Erythroblast (primary cell): ENCODE measurements at regions not wholly inside any gene's neighbourhood (a gene's known extent, or its start where the extent isn't known, plus 50 kb on each side); places are given as distances from the start of the nearest gene placed in this dataset.

Experiments
- GATA1 ChIP-seq: IDR thresholded peaks from 2 replicates; pipeline ENCODE4 v1.6.1; 2011; ENCODE audit warnings: low read depth, mild to moderate bottlenecking, control low read depth, low read length, moderate library complexity
- POLR2A ChIP-seq: IDR thresholded peaks from 2 replicates; pipeline ENCODE4 v1.6.1; 2011; ENCODE audit warnings: mild to moderate bottlenecking, low read length

- no peak for TF ChIP-seq POLR2A
- TF ChIP-seq GATA1: no peak
Observed at GRCh38 chr9:75200892-75201470, 112.7 kb downstream of the OSTF1 start.
